TTC549 (cell line): ENCODE measurements at regions not wholly inside any gene's neighbourhood (a gene's known extent, or its start where the extent isn't known, plus 50 kb on each side); places are given as distances from the start of the nearest gene placed in this dataset.
"Not testable (repeated sequence)": the region's sequence is repeated elsewhere in the genome, so short reads cannot be mapped to it uniquely, and the experiment has no call there.

Source experiments
- FAIRE-seq: peaks from 2 replicates; lab custom pipeline; 2012; peaks lifted over from hg19 to GRCh38; lab: Jason Lieb, UNC

- no peak for FAIRE-seq
These were observed 753.6 kb downstream of the RAPGEF2 start for GRCh38 chr4:159856451-159856850.

GRCh38 chr4:159859656-159860148 lies 756.8 kb downstream of the RAPGEF2 start:
- no peak for FAIRE-seq

GRCh38 chr4:159860945-159861344 lies 758.1 kb downstream of the RAPGEF2 start:
- FAIRE-seq = no peak

GRCh38 chr4:159864337-159864736 lies 761.5 kb downstream of the RAPGEF2 start:
- FAIRE-seq = no peak

- no peak for FAIRE-seq
These were observed 764.8 kb downstream of the RAPGEF2 start for GRCh38 chr4:159867673-159868072.

- FAIRE-seq = not testable (repeated sequence)
These were observed 766.1 kb downstream of the RAPGEF2 start for GRCh38 chr4:159868936-159869335.

GRCh38 chr4:159871141-159871540 lies 768.3 kb downstream of the RAPGEF2 start:
- FAIRE-seq = no peak

GRCh38 chr4:159881158-159881557 lies 778.3 kb downstream of the RAPGEF2 start:
- no peak for FAIRE-seq

- FAIRE-seq = no peak
These were observed 782.1 kb downstream of the RAPGEF2 start for GRCh38 chr4:159884989-159885388.

GRCh38 chr4:159899596-159899995 lies 796.7 kb downstream of the RAPGEF2 start:
- FAIRE-seq = no peak

GRCh38 chr4:159900562-159900961 lies 797.7 kb downstream of the RAPGEF2 start:
- FAIRE-seq = no peak

- FAIRE-seq = no peak
These were observed 799.8 kb downstream of the RAPGEF2 start for GRCh38 chr4:159902648-159903047.

GRCh38 chr4:159904906-159905305 lies 802.0 kb downstream of the RAPGEF2 start:
- no peak for FAIRE-seq

GRCh38 chr4:159906051-159906450 lies 803.2 kb downstream of the RAPGEF2 start:
- no peak for FAIRE-seq

GRCh38 chr4:159906517-159906916 lies 803.6 kb downstream of the RAPGEF2 start:
- FAIRE-seq = no peak

GRCh38 chr4:159910721-159911120 lies 807.8 kb downstream of the RAPGEF2 start:
- FAIRE-seq = no peak

- FAIRE-seq = no peak
These were observed 819.2 kb downstream of the RAPGEF2 start for GRCh38 chr4:159922119-159922518.

GRCh38 chr4:159925770-159926169 lies 822.9 kb downstream of the RAPGEF2 start:
- FAIRE-seq = no peak

- no peak for FAIRE-seq
These were observed 824.0 kb downstream of the RAPGEF2 start for GRCh38 chr4:159926871-159927270.

- FAIRE-seq = no peak
These were observed 824.9 kb downstream of the RAPGEF2 start for GRCh38 chr4:159927781-159928180.

GRCh38 chr4:159934602-159935001 lies 831.7 kb downstream of the RAPGEF2 start:
- FAIRE-seq = not testable (repeated sequence)

- no peak for FAIRE-seq
These were observed 834.7 kb downstream of the RAPGEF2 start for GRCh38 chr4:159937595-159937994.

GRCh38 chr4:159939681-159940080 lies 836.8 kb downstream of the RAPGEF2 start:
- FAIRE-seq = not testable (repeated sequence)

- FAIRE-seq = no peak
These were observed 838.2 kb downstream of the RAPGEF2 start for GRCh38 chr4:159941076-159941475.

- FAIRE-seq = no peak
These were observed 841.6 kb downstream of the RAPGEF2 start for GRCh38 chr4:159944477-159944876.
